Pancreas (tissue), 10 donors: ENCODE measurements at regions not wholly inside any gene's neighbourhood (a gene's known extent, or its start where the extent isn't known, plus 50 kb on each side); places are given as distances from the start of the nearest gene placed in this dataset.
"Not testable (repeated sequence)": the region's sequence is repeated elsewhere in the genome, so short reads cannot be mapped to it uniquely, and the experiment has no call there.

Experiments used
- ATAC-seq, 4 donors: fragments of 200-7000 bp; cut with Tn5 transposase; one replicate each; pipeline versions ENCODE4 v1.8.0 to v1.9.1; 2020; ENCODE audit warnings: mild to moderate bottlenecking in 4 of 4, moderate library complexity in 4 of 4
- DNase-seq, 6 donors: peaks; one replicate each; pipeline ENCODE4 v3.0.0-alpha.2; 2020
- FAIRE-seq: peaks from 2 replicates; lab custom pipeline; 2012; peaks lifted over from hg19 to GRCh38; lab: Jason Lieb, UNC
- H3K27ac ChIP-seq, 4 donors: fragments of 200-600 bp; sonication (generic); 1 replicate in 3 of 4; 2 replicates in 1 of 4; pipeline versions ENCODE4 v1.5.0 to v1.8.0; 2020
- H3K27me3 ChIP-seq, 4 donors: fragments of 200-600 bp; one replicate each; pipeline ENCODE4 v1.8.0; 2021
- H3K36me3 ChIP-seq, 3 donors: fragments of 200-600 bp; sonication (generic) in 1 of 3; one replicate each; pipeline versions ENCODE4 v1.5.0 to v1.8.0; 2020 to 2021
- H3K4me1 ChIP-seq, 3 donors: fragments of 200-600 bp; one replicate each; pipeline ENCODE4 v1.8.0; 2021
- H3K4me3 ChIP-seq, 4 donors: fragments of 200-600 bp; sonication (generic) in 2 of 4; one replicate each; pipeline versions ENCODE4 v1.5.0 to v1.8.0; 2020 to 2021
- H3K9me3 ChIP-seq, 4 donors: fragments of 200-600 bp; one replicate each; pipeline ENCODE4 v1.8.0; 2021
- CTCF ChIP-seq, 4 donors: fragments of 200-600 bp; sonication (generic) in 3 of 4; IDR thresholded peaks; one replicate each; pipeline versions ENCODE4 v1.5.0 to v1.8.0; 2021; ENCODE audit warnings: antibody characterized with exemption in 4 of 4
- WGBS, 2 donors: extraction: QIAGEN DNeasy Blood & Tissue Kit; methylation state at CpG; one replicate each; pipeline ENCODE4 v1.1.7; 2013; 5-methylcytosine and 5-hydroxymethylcytosine counted together
- intact Hi-C, 3 donors: fragments of 100-400 bp; cut with DNase I; formaldehyde crosslinking; loops; one replicate each; pipeline versions ENCODE4 v1.11.1 to v1.14.2; 2022
- donor health status: healthy with polysubstance abuse.
- donor health status: DM: no; HTN: no; CAD: no; lungs with moderate emphysema.
- donor health status: DM: no; HTN: no; CAD: no.
- donor health status: control.
- donor health status: control.
- donor health status: Bipolar disorder and iron deficiency.
- donor health status: DM: yes; HTN: yes; CAD: no.
- donor health status: DM: no; HTN: no; CAD: no.
- donor health status: DM: no; HTN: no; CAD: no.
- donor health status: DM: yes; HTN: yes; CAD: no.

GRCh38 chr16:26860506-26860905 is 206.2 kb upstream of the C16orf82 start:
- H3K4me3 ChIP-seq, result no peak overlapping the region

GRCh38 chr16:26863931-26864330 is 202.8 kb upstream of the C16orf82 start:
- FAIRE-seq (no peak), DNase-seq (no peak), ATAC-seq (no peak)
- no peaks in the 10 kb centered on the region for H3K36me3 ChIP-seq
- no peak overlapping the region for H3K27ac ChIP-seq
- no peaks in the 10 kb centered on the region for H3K27me3 ChIP-seq
- no peak for TF ChIP-seq CTCF (IDR thresholded peaks at IDR 0.05)
- intact Hi-C loops, result no loop called here
- H3K9me3 ChIP-seq, result no peaks in the 10 kb centered on the region
- H3K4me1 ChIP-seq, result no peaks in the 10 kb centered on the region
- no peak overlapping the region for H3K4me3 ChIP-seq
- 25 to 33% methylated on average over 3 of the region's 3 CpGs for WGBS, 2 donors

More at GRCh38 chr16:26860506-26860905, 206.2 kb upstream of the C16orf82 start:
- intact Hi-C loops, result no loop called here
- WGBS, 2 donors, result 70 to 73% methylated on average over 1 of the region's 1 CpG
- no peaks in the 10 kb centered on the region for H3K4me1 ChIP-seq
- no peaks in the 10 kb centered on the region for H3K36me3 ChIP-seq
- FAIRE-seq (no peak), DNase-seq (no peak), ATAC-seq (no peak)
- no peaks in the 10 kb centered on the region for H3K9me3 ChIP-seq
- no peak overlapping the region for H3K27ac ChIP-seq
- H3K27me3 ChIP-seq, result no peaks in the 10 kb centered on the region
- TF ChIP-seq CTCF (IDR thresholded peaks at IDR 0.05), result no peak

- DNase-seq, H3K36me3 ChIP-seq, intact Hi-C loops, H3K4me3 ChIP-seq, H3K4me1 ChIP-seq, H3K27ac ChIP-seq, FAIRE-seq, H3K9me3 ChIP-seq, H3K27me3 ChIP-seq, ATAC-seq: not testable (repeated sequence)
- 39 to 58% methylated on average over 5 of the region's 5 CpGs for WGBS, 2 donors
These were observed 192.4 kb upstream of the C16orf82 start for GRCh38 chr16:26874318-26874717.

GRCh38 chr16:26877421-26877820 is 189.3 kb upstream of the C16orf82 start:
- intact Hi-C loops, result no loop called here
- no peak overlapping the region for H3K4me3 ChIP-seq
- no peak for TF ChIP-seq CTCF (IDR thresholded peaks at IDR 0.05)
- no peak for ATAC-seq
- no peak for DNase-seq
- FAIRE-seq, result no peak
- WGBS, 2 donors, result 63 to 78% methylated on average over 3 of the region's 3 CpGs
- H3K27me3 ChIP-seq, result no peaks in the 10 kb centered on the region
- H3K36me3 ChIP-seq, result no peaks in the 10 kb centered on the region
- H3K4me1 ChIP-seq, result no peaks in the 10 kb centered on the region
- H3K27ac ChIP-seq, result no peak overlapping the region
- H3K9me3 ChIP-seq, result no peaks in the 10 kb centered on the region

GRCh38 chr16:26885674-26886073 is 181.1 kb upstream of the C16orf82 start:
- FAIRE-seq, result no peak
- 41 to 59% methylated on average over 1 of the region's 1 CpG for WGBS, 2 donors
- Histone ChIP-seq H3K27ac (no peak overlapping the region), H3K27me3 (peaks cover 0 to 10% (median 0%) of the 10 kb centered on the region in 4 donors), H3K9me3 (no peaks in the 10 kb centered on the region), H3K36me3 (no peaks in the 10 kb centered on the region), H3K4me1 (no peaks in the 10 kb centered on the region), H3K4me3 (no peak overlapping the region)
- TF ChIP-seq CTCF (IDR thresholded peaks at IDR 0.05), result no peak
- no peak for ATAC-seq
- intact Hi-C loops, result no loop called here
- DNase-seq, result no peak
